ENCODE measurements at regions not wholly inside any gene's neighbourhood (a gene's known extent, or its start where the extent isn't known, plus 50 kb on each side); places are given as distances from the start of the nearest gene placed in this dataset.
A peak's percentile ranks its signal among the peaks of the same experiment; 100 is the strongest.
"Not testable (repeated sequence)": the region's sequence is repeated elsewhere in the genome, so short reads cannot be mapped to it uniquely, and the experiment has no call there.

GRCh38 chr4:123526511-123526910 lies 129.9 kb downstream of the SPRY1 start:
- Histone ChIP-seq H3K4me3 (ENCODE audit: low read depth in 1 of 2, low read length in 2 of 2) (no peak overlapping the region), H3K27me3 (ENCODE audit: control insufficient read depth in 1 of 2, insufficient read depth in 2 of 2, low read length in 2 of 2) (no peaks in the 10 kb centered on the region), H3K36me3 (ENCODE audit: control insufficient read depth in 2 of 2, insufficient read depth in 2 of 2, low read length in 1 of 2) (no peaks in the 10 kb centered on the region), H3K4me1 (ENCODE audit: control insufficient read depth in 2 of 2, insufficient read depth in 2 of 2, low read length in 1 of 2) (no peaks in the 10 kb centered on the region), H3K27ac (ENCODE audit: low read depth in 2 of 2, low read length in 1 of 2) (no peak overlapping the region), H3K9me3 (ENCODE audit: control insufficient read depth in 2 of 2, insufficient read depth in 1 of 2, low read depth in 1 of 2, low read length in 1 of 2) (no peaks in the 10 kb centered on the region)
- 46 to 53% methylated on average over 2 of the region's 2 CpGs for WGBS, 2 donors

- Histone ChIP-seq H3K4me1 (ENCODE audit: control insufficient read depth in 2 of 2, insufficient read depth in 2 of 2, low read length in 1 of 2) (no peaks in the 10 kb centered on the region), H3K27ac (ENCODE audit: low read depth in 2 of 2, low read length in 1 of 2) (no peak overlapping the region)
- 74 to 75% methylated on average over 3 of the region's 3 CpGs for WGBS, 2 donors
Observed at GRCh38 chr4:123528501-123529277, 132.1 kb downstream of the SPRY1 start.

GRCh38 chr4:123529278-123529568 lies 132.6 kb downstream of the SPRY1 start:
- peak overlapping the region in 1 of 2 donors; percentile 79 for H3K27ac ChIP-seq (ENCODE audit: low read depth in 2 of 2, low read length in 1 of 2)
- WGBS, 2 donors, result 54 to 64% methylated on average over 2 of the region's 2 CpGs

More at GRCh38 chr4:123528501-123529277, 132.1 kb downstream of the SPRY1 start:
- H3K4me3 ChIP-seq (ENCODE audit: low read depth in 1 of 2, low read length in 2 of 2), result no peak overlapping the region
- no peaks in the 10 kb centered on the region for H3K27me3 ChIP-seq (ENCODE audit: control insufficient read depth in 1 of 2, insufficient read depth in 2 of 2, low read length in 2 of 2)
- H3K9me3 ChIP-seq (ENCODE audit: control insufficient read depth in 2 of 2, insufficient read depth in 1 of 2, low read depth in 1 of 2, low read length in 1 of 2), result no peaks in the 10 kb centered on the region
- no peaks in the 10 kb centered on the region for H3K36me3 ChIP-seq (ENCODE audit: control insufficient read depth in 2 of 2, insufficient read depth in 2 of 2, low read length in 1 of 2)

GRCh38 chr4:123530357-123530756 lies 133.8 kb downstream of the SPRY1 start:
- H3K4me3 ChIP-seq (ENCODE audit: low read depth in 1 of 2, low read length in 2 of 2), result no peak overlapping the region
- H3K36me3 ChIP-seq (ENCODE audit: control insufficient read depth in 2 of 2, insufficient read depth in 2 of 2, low read length in 1 of 2), result no peaks in the 10 kb centered on the region
- H3K4me1 ChIP-seq (ENCODE audit: control insufficient read depth in 2 of 2, insufficient read depth in 2 of 2, low read length in 1 of 2), result no peaks in the 10 kb centered on the region
- no peak overlapping the region for H3K27ac ChIP-seq (ENCODE audit: low read depth in 2 of 2, low read length in 1 of 2)
- no peaks in the 10 kb centered on the region for H3K9me3 ChIP-seq (ENCODE audit: control insufficient read depth in 2 of 2, insufficient read depth in 1 of 2, low read depth in 1 of 2, low read length in 1 of 2)
- H3K27me3 ChIP-seq (ENCODE audit: control insufficient read depth in 1 of 2, insufficient read depth in 2 of 2, low read length in 2 of 2), result no peaks in the 10 kb centered on the region
- WGBS, 2 donors, result 94 to 95% methylated on average over 3 of the region's 3 CpGs

More at GRCh38 chr4:123529278-123529568, 132.6 kb downstream of the SPRY1 start:
- Histone ChIP-seq H3K4me1 (ENCODE audit: control insufficient read depth in 2 of 2, insufficient read depth in 2 of 2, low read length in 1 of 2) (no peaks in the 10 kb centered on the region), H3K9me3 (ENCODE audit: control insufficient read depth in 2 of 2, insufficient read depth in 1 of 2, low read depth in 1 of 2, low read length in 1 of 2) (no peaks in the 10 kb centered on the region), H3K36me3 (ENCODE audit: control insufficient read depth in 2 of 2, insufficient read depth in 2 of 2, low read length in 1 of 2) (no peaks in the 10 kb centered on the region), H3K27me3 (ENCODE audit: control insufficient read depth in 1 of 2, insufficient read depth in 2 of 2, low read length in 2 of 2) (no peaks in the 10 kb centered on the region), H3K4me3 (ENCODE audit: low read depth in 1 of 2, low read length in 2 of 2) (no peak overlapping the region)

GRCh38 chr4:123535037-123535748 lies 138.6 kb downstream of the SPRY1 start:
- no peak overlapping the region for H3K27ac ChIP-seq (ENCODE audit: low read depth in 2 of 2, low read length in 1 of 2)
- no peaks in the 10 kb centered on the region for H3K27me3 ChIP-seq (ENCODE audit: control insufficient read depth in 1 of 2, insufficient read depth in 2 of 2, low read length in 2 of 2)
- 57 to 74% methylated on average over 1 of the region's 1 CpG for WGBS, 2 donors
- H3K4me3 ChIP-seq (ENCODE audit: low read depth in 1 of 2, low read length in 2 of 2), result no peak overlapping the region
- no peaks in the 10 kb centered on the region for H3K4me1 ChIP-seq (ENCODE audit: control insufficient read depth in 2 of 2, insufficient read depth in 2 of 2, low read length in 1 of 2)
- H3K9me3 ChIP-seq (ENCODE audit: control insufficient read depth in 2 of 2, insufficient read depth in 1 of 2, low read depth in 1 of 2, low read length in 1 of 2), result no peaks in the 10 kb centered on the region
- H3K36me3 ChIP-seq (ENCODE audit: control insufficient read depth in 2 of 2, insufficient read depth in 2 of 2, low read length in 1 of 2), result no peaks in the 10 kb centered on the region

GRCh38 chr4:123536225-123536624 lies 139.6 kb downstream of the SPRY1 start:
- Histone ChIP-seq H3K36me3 (ENCODE audit: control insufficient read depth in 2 of 2, insufficient read depth in 2 of 2, low read length in 1 of 2) (no peaks in the 10 kb centered on the region), H3K9me3 (ENCODE audit: control insufficient read depth in 2 of 2, insufficient read depth in 1 of 2, low read depth in 1 of 2, low read length in 1 of 2) (no peaks in the 10 kb centered on the region), H3K27ac (ENCODE audit: low read depth in 2 of 2, low read length in 1 of 2) (no peak overlapping the region), H3K4me1 (ENCODE audit: control insufficient read depth in 2 of 2, insufficient read depth in 2 of 2, low read length in 1 of 2) (no peaks in the 10 kb centered on the region), H3K27me3 (ENCODE audit: control insufficient read depth in 1 of 2, insufficient read depth in 2 of 2, low read length in 2 of 2) (no peaks in the 10 kb centered on the region), H3K4me3 (ENCODE audit: low read depth in 1 of 2, low read length in 2 of 2) (no peak overlapping the region)
- 76 to 86% methylated on average over 6 of the region's 6 CpGs for WGBS, 2 donors

GRCh38 chr4:123537906-123538402 lies 141.4 kb downstream of the SPRY1 start:
- not testable (repeated sequence) for H3K4me1 ChIP-seq (ENCODE audit: control insufficient read depth in 2 of 2, insufficient read depth in 2 of 2, low read length in 1 of 2); H3K27me3 ChIP-seq (ENCODE audit: control insufficient read depth in 1 of 2, insufficient read depth in 2 of 2, low read length in 2 of 2); H3K4me3 ChIP-seq (ENCODE audit: low read depth in 1 of 2, low read length in 2 of 2); H3K27ac ChIP-seq (ENCODE audit: low read depth in 2 of 2, low read length in 1 of 2); H3K36me3 ChIP-seq (ENCODE audit: control insufficient read depth in 2 of 2, insufficient read depth in 2 of 2, low read length in 1 of 2); H3K9me3 ChIP-seq (ENCODE audit: control insufficient read depth in 2 of 2, insufficient read depth in 1 of 2, low read depth in 1 of 2, low read length in 1 of 2)
- WGBS, 2 donors, result 95 to 96% methylated on average over 30 to 39 of the region's 39 CpGs

GRCh38 chr4:123545667-123546572 lies 149.3 kb downstream of the SPRY1 start:
- H3K4me3 ChIP-seq (ENCODE audit: low read depth in 1 of 2, low read length in 2 of 2), result no peak overlapping the region
- H3K36me3 ChIP-seq (ENCODE audit: control insufficient read depth in 2 of 2, insufficient read depth in 2 of 2, low read length in 1 of 2), result no peaks in the 10 kb centered on the region
- no peaks in the 10 kb centered on the region for H3K9me3 ChIP-seq (ENCODE audit: control insufficient read depth in 2 of 2, insufficient read depth in 1 of 2, low read depth in 1 of 2, low read length in 1 of 2)
- H3K27me3 ChIP-seq (ENCODE audit: control insufficient read depth in 1 of 2, insufficient read depth in 2 of 2, low read length in 2 of 2), result no peaks in the 10 kb centered on the region
- peak overlapping the region; percentile 79 to 84 for H3K27ac ChIP-seq (ENCODE audit: low read depth in 2 of 2, low read length in 1 of 2)
- H3K4me1 ChIP-seq (ENCODE audit: control insufficient read depth in 2 of 2, insufficient read depth in 2 of 2, low read length in 1 of 2), result peaks cover 0 to 3% of the 10 kb centered on the region in 2 donors
- 33 to 41% methylated on average over 7 of the region's 7 CpGs for WGBS, 2 donors

- WGBS, 2 donors, result 46 to 49% methylated on average over 9 of the region's 9 CpGs
- Histone ChIP-seq H3K4me1 (ENCODE audit: control insufficient read depth in 2 of 2, insufficient read depth in 2 of 2, low read length in 1 of 2) (peaks cover 0 to 3% of the 10 kb centered on the region in 2 donors), H3K27me3 (ENCODE audit: control insufficient read depth in 1 of 2, insufficient read depth in 2 of 2, low read length in 2 of 2) (no peaks in the 10 kb centered on the region), H3K27ac (ENCODE audit: low read depth in 2 of 2, low read length in 1 of 2) (peak overlapping the region; percentile 79 to 84), H3K36me3 (ENCODE audit: control insufficient read depth in 2 of 2, insufficient read depth in 2 of 2, low read length in 1 of 2) (no peaks in the 10 kb centered on the region), H3K9me3 (ENCODE audit: control insufficient read depth in 2 of 2, insufficient read depth in 1 of 2, low read depth in 1 of 2, low read length in 1 of 2) (no peaks in the 10 kb centered on the region), H3K4me3 (ENCODE audit: low read depth in 1 of 2, low read length in 2 of 2) (no peak overlapping the region)
Observed at GRCh38 chr4:123546573-123547060, 150.0 kb downstream of the SPRY1 start.
